Neural crest cell (in vitro differentiated cells): ENCODE measurements at regions not wholly inside any gene's neighbourhood (a gene's known extent, or its start where the extent isn't known, plus 50 kb on each side); places are given as distances from the start of the nearest gene placed in this dataset.
"Not testable (repeated sequence)": the region's sequence is repeated elsewhere in the genome, so short reads cannot be mapped to it uniquely, and the experiment has no call there.

Experiments
- DNase-seq: peaks from one replicate; pipeline ENCODE4 v3.0.0; 2021; ENCODE audit warnings: low read depth, mixed read lengths, low spot score
- H3K27ac Mint-ChIP-seq: one replicate; pipeline ENCODE4 v1.8.0; 2021; ENCODE audit warnings: mild to moderate bottlenecking, mixed read lengths; ENCODE audit not compliant: unreplicated experiment
- H3K27me3 Mint-ChIP-seq: 2 replicates; pipeline ENCODE4 v1.8.0; 2021; ENCODE audit warnings: low read depth, mild to moderate bottlenecking, mixed read lengths
- H3K36me3 Mint-ChIP-seq: 2 replicates; pipeline ENCODE4 v1.8.0; 2021; ENCODE audit warnings: low read depth, mild to moderate bottlenecking, mixed read lengths
- H3K4me1 Mint-ChIP-seq: 2 replicates; pipeline ENCODE4 v1.8.0; 2021; ENCODE audit warnings: mixed read lengths
- H3K4me3 Mint-ChIP-seq: one replicate; pipeline ENCODE4 v1.8.0; 2021; ENCODE audit warnings: mild to moderate bottlenecking, mixed read lengths
- H3K9me3 Mint-ChIP-seq: 2 replicates; pipeline ENCODE4 v1.8.0; 2021; ENCODE audit warnings: mixed read lengths
- TF ChIP-seq, protein P1 (sequence below): fragments of 200-600 bp; sonication (generic); conservative IDR thresholded peaks from 2 replicates; pipeline ENCODE4 v1.5.0; 2021; ENCODE audit warnings: antibody characterized with exemption, mild to moderate bottlenecking

DNA sequence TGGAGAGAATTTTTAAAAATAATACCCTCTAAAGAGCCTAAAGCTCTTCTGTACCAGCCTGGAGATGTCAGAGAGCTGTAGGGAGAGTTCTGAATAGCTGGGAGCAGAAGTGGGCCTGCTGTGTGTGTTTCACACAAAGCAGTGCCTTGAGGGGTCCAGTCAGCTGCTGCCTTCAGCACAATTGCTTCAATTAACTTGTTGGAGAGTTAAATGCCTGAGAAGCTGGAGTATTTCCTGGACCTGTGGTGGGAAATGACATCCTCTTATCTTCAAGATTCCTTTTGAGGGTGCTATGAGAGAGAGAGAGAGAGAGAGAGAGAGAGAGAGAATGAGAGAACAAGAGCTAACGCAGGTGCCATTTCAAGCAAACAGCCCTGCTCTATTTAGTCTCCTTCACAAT is 96.2 kb upstream of the IL1RAPL2 start:
- no peak for DNase-seq
- Mint-ChIP-seq H3K36me3 (no peaks in the 10 kb centered on the region), H3K9me3 (peaks cover 5% of the 10 kb centered on the region), H3K27me3 (peaks cover 4% of the 10 kb centered on the region), H3K27ac (no peak overlapping the region), H3K4me3 (no peak overlapping the region), H3K4me1 (no peaks in the 10 kb centered on the region)
- TF ChIP-seq, protein P1, sequence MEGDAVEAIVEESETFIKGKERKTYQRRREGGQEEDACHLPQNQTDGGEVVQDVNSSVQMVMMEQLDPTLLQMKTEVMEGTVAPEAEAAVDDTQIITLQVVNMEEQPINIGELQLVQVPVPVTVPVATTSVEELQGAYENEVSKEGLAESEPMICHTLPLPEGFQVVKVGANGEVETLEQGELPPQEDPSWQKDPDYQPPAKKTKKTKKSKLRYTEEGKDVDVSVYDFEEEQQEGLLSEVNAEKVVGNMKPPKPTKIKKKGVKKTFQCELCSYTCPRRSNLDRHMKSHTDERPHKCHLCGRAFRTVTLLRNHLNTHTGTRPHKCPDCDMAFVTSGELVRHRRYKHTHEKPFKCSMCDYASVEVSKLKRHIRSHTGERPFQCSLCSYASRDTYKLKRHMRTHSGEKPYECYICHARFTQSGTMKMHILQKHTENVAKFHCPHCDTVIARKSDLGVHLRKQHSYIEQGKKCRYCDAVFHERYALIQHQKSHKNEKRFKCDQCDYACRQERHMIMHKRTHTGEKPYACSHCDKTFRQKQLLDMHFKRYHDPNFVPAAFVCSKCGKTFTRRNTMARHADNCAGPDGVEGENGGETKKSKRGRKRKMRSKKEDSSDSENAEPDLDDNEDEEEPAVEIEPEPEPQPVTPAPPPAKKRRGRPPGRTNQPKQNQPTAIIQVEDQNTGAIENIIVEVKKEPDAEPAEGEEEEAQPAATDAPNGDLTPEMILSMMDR, result no peak

DNA sequence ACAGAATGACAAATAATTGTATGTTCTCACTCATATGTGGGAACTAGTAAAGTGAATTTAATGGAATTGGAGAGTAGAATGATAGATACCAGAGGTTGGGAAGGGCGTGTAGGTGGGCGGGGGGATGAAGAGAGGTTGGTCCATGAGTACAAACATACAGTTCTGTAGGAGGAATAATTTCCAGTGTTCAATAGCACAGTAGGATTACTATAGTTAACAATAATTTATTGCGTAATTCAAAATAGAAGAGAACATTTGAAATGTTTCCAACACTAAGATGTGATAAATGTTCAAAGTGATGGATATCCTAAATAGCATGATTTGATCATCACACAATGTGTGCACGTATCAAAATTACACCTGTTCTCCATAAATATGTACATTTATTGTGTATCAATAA is 106.2 kb upstream of the IL1RAPL2 start:
- DNase-seq, result no peak
- Mint-ChIP-seq H3K27me3 (peaks cover 6% of the 10 kb centered on the region), H3K36me3 (no peaks in the 10 kb centered on the region), H3K4me3 (no peak overlapping the region), H3K27ac (no peak overlapping the region), H3K9me3 (peaks cover 14% of the 10 kb centered on the region), H3K4me1 (no peaks in the 10 kb centered on the region)
- TF ChIP-seq, protein P1, result no peak

GRCh38 chrX:104457130-104457529 is 108.9 kb upstream of the IL1RAPL2 start:
- not testable (repeated sequence) for H3K36me3 Mint-ChIP-seq, H3K27me3 Mint-ChIP-seq, DNase-seq, H3K27ac Mint-ChIP-seq, H3K4me1 Mint-ChIP-seq, H3K4me3 Mint-ChIP-seq
- peaks cover 14% of the 10 kb centered on the region for H3K9me3 Mint-ChIP-seq

GRCh38 chrX:104450316-104450715 is 115.7 kb upstream of the IL1RAPL2 start:
- DNase-seq, result no peak
- TF ChIP-seq, protein P1, result no peak
- Mint-ChIP-seq H3K27ac (no peak overlapping the region), H3K9me3 (no peaks in the 10 kb centered on the region), H3K4me1 (no peaks in the 10 kb centered on the region), H3K4me3 (no peak overlapping the region), H3K36me3 (no peaks in the 10 kb centered on the region), H3K27me3 (no peaks in the 10 kb centered on the region)

GRCh38 chrX:104445591-104445990 is 120.4 kb upstream of the IL1RAPL2 start:
- Mint-ChIP-seq H3K27ac (no peak overlapping the region), H3K4me1 (no peaks in the 10 kb centered on the region), H3K4me3 (no peak overlapping the region), H3K27me3 (no peaks in the 10 kb centered on the region), H3K36me3 (no peaks in the 10 kb centered on the region), H3K9me3 (no peaks in the 10 kb centered on the region)
- DNase-seq, result no peak
- TF ChIP-seq, protein P1, result no peak

DNA sequence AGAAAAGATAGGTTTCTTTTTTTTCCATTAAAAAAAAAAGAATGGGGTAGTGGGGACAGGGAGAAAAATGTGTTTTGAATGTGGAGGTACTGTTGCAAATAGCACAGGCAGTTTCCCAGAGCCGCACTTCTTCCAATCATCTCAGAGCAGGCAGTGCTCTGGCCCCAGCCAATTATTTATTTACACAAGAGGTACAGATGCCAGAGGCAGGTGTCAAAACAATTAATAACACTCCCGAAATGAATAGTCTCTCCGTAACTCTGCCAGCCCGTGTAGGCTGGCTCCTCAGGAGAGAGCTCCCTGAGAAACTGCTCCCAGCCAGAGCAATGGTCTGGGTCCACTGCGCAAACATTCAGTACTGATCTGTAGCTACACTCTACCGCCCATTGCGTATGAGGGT is 130.8 kb upstream of the IL1RAPL2 start:
- TF ChIP-seq, protein P1, result no peak
- no peaks in the 10 kb centered on the region for H3K9me3 Mint-ChIP-seq
- no peaks in the 10 kb centered on the region for H3K4me1 Mint-ChIP-seq
- DNase-seq, result no peak
- no peaks in the 10 kb centered on the region for H3K36me3 Mint-ChIP-seq
- H3K27ac Mint-ChIP-seq, result no peak overlapping the region
- no peaks in the 10 kb centered on the region for H3K27me3 Mint-ChIP-seq
- no peak overlapping the region for H3K4me3 Mint-ChIP-seq
